Lower lobe of right lung (tissue), 2 donors: ENCODE measurements at regions not wholly inside any gene's neighbourhood (a gene's known extent, or its start where the extent isn't known, plus 50 kb on each side); places are given as distances from the start of the nearest gene placed in this dataset.

Experiments
- ATAC-seq, 2 donors: fragments of 200-7000 bp; cut with Tn5 transposase; one replicate each; pipeline ENCODE4 v1.9.1; 2020 to 2022; ENCODE audit warnings: mild to moderate bottlenecking in 2 of 2, moderate library complexity in 2 of 2
- DNase-seq: peaks from one replicate; pipeline ENCODE4 v3.0.0-alpha.2; 2020
- H3K27ac ChIP-seq: fragments of 200-600 bp; one replicate; pipeline ENCODE4 v1.8.0; 2022
- H3K27me3 ChIP-seq: fragments of 200-600 bp; one replicate; pipeline ENCODE4 v1.8.0; 2022; ENCODE audit warnings: low read depth
- H3K36me3 ChIP-seq: fragments of 200-600 bp; one replicate; pipeline ENCODE4 v1.8.0; 2022; ENCODE audit warnings: mild to moderate bottlenecking
- H3K4me1 ChIP-seq: fragments of 200-600 bp; one replicate; pipeline ENCODE4 v1.8.0; 2022
- H3K4me3 ChIP-seq: fragments of 200-600 bp; one replicate; pipeline ENCODE4 v1.8.0; 2022; ENCODE audit warnings: mild to moderate bottlenecking
- H3K9me3 ChIP-seq: fragments of 200-600 bp; one replicate; pipeline ENCODE4 v1.8.0; 2022
- intact Hi-C: fragments of 100-400 bp; cut with DNase I; formaldehyde crosslinking; loops from one replicate; pipeline ENCODE4 v1.11.0; 2022
- TF ChIP-seq, protein P1 (sequence below): fragments of 200-600 bp; IDR thresholded peaks from one replicate; pipeline ENCODE4 v1.8.0; 2022; ENCODE audit warnings: antibody characterized with exemption, mild to moderate bottlenecking
- donor health status: DM: no; HTN: yes; CAD: no; lungs with severe emphysema.

DNA sequence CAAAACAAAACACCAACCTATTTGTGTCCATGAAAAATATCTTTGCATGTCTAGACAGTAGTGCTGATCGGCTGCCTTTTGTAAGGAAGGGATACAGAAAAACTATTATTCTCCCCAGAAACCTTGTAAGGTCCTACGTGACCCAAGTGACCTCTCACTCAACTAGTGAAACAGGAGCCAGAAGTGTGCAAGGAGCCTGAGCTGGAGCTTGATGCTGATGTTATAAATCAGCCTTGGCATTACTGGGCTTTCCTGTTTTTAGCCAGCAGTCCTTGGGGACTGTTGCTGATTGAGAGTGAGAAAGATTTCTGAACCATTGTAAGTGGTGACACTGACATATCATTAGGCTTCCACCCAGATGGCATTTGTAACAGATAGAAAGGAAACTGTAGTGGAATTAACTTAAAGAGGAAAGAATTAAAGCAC is 100.8 kb upstream of the LIMCH1 start:
- H3K36me3 ChIP-seq = no peaks in the 10 kb centered on the region
- peaks cover 58% of the 10 kb centered on the region for H3K4me1 ChIP-seq
- TF ChIP-seq, protein P1, sequence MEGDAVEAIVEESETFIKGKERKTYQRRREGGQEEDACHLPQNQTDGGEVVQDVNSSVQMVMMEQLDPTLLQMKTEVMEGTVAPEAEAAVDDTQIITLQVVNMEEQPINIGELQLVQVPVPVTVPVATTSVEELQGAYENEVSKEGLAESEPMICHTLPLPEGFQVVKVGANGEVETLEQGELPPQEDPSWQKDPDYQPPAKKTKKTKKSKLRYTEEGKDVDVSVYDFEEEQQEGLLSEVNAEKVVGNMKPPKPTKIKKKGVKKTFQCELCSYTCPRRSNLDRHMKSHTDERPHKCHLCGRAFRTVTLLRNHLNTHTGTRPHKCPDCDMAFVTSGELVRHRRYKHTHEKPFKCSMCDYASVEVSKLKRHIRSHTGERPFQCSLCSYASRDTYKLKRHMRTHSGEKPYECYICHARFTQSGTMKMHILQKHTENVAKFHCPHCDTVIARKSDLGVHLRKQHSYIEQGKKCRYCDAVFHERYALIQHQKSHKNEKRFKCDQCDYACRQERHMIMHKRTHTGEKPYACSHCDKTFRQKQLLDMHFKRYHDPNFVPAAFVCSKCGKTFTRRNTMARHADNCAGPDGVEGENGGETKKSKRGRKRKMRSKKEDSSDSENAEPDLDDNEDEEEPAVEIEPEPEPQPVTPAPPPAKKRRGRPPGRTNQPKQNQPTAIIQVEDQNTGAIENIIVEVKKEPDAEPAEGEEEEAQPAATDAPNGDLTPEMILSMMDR = no peak
- H3K9me3 ChIP-seq = no peaks in the 10 kb centered on the region
- H3K4me3 ChIP-seq = no peak overlapping the region
- DNase-seq (no peak), ATAC-seq (no peak)
- peak overlapping the region; percentile 10 for H3K27ac ChIP-seq
- H3K27me3 ChIP-seq = no peaks in the 10 kb centered on the region
- intact Hi-C loops = no loop called here

DNA sequence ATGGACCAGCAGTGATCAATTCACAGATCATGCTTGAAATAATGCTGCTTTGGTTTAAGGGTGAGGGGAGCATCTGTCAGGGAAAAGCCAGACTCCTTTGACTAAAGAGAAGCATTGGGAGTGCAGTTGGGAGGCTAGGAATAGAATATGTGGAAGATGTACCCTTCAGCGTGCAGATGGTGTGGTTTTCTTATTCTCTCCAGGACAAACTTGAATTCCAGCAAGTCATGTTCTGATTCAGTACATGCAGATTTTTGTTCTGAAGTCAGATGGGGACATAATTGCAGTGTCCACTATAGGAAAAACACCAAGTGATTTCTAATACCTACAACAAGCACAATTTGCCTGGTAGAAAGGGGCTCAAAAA is 99.0 kb upstream of the LIMCH1 start:
- Histone ChIP-seq H3K36me3 (no peaks in the 10 kb centered on the region), H3K4me1 (peaks cover 58% of the 10 kb centered on the region), H3K27me3 (no peaks in the 10 kb centered on the region), H3K9me3 (no peaks in the 10 kb centered on the region), H3K4me3 (no peak overlapping the region), H3K27ac (no peak overlapping the region)
- DNase-seq (no peak), ATAC-seq (no peak)
- TF ChIP-seq, protein P1 = no peak
- intact Hi-C loops = no loop called here

DNA sequence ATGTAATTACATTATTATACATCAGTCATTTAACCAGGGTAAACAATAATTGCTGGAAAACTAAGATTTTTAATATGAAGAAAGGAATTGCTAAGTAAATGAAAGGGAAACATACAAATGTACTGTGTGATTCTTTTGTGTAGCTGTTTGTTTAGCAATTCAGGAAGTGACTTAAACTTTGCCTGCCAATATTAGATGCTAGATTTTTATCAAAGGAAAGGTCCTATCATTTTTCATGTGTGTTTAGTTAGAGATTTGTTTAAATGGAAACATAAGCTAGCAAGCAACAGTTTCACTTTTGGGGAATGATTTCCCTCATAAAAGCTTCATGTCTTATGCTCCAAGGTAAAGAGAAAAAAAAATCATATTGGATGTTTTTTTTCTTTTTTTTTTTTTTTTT is 95.1 kb upstream of the LIMCH1 start:
- Histone ChIP-seq H3K36me3 (no peaks in the 10 kb centered on the region), H3K4me1 (peaks cover 40% of the 10 kb centered on the region), H3K9me3 (no peaks in the 10 kb centered on the region), H3K4me3 (no peak overlapping the region), H3K27me3 (no peaks in the 10 kb centered on the region), H3K27ac (no peak overlapping the region)
- TF ChIP-seq, protein P1 = no peak
- DNase-seq (no peak), ATAC-seq (no peak)
- intact Hi-C loops = no loop called here

DNA sequence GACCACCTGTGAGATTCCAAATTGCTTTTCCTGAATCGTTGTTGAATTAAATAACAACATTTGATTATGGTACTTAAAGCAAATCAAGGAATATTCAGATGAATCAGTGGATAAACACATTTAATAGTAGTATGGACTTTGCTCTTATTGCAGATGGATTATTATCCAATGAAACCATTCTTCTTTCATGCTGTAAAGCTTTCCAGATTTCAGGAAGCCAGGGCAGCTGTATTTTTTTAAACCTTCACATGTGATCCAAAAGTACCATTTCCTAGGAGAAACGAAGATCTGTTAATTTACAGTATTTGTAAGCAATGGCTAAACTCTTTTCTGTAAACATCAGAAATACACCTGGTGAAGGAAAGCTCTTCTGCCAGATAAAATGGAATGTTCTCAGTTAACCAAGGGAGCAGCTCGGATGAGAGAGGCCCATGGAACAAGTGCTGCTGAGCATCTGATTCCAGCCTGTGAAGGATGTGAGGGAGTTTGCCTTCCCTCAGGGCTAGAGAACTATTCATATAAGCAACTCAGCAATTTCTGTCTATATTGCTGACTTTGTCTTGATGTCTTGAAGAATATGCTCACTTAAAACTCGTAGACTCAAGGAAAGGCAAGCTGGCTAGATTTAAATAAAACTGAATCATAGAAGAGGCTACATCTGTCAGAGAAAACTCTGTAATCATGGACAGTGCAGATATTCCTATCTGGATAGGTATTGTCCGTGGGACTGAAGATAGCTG is 94.4 kb upstream of the LIMCH1 start:
- Histone ChIP-seq H3K4me1 (peaks cover 33% of the 10 kb centered on the region), H3K36me3 (no peaks in the 10 kb centered on the region), H3K9me3 (no peaks in the 10 kb centered on the region), H3K27me3 (no peaks in the 10 kb centered on the region), H3K4me3 (no peak overlapping the region), H3K27ac (no peak overlapping the region)
- no peak for ATAC-seq
- intact Hi-C loops = no loop called here
- DNase-seq = no peak
- TF ChIP-seq, protein P1 = no peak

DNA sequence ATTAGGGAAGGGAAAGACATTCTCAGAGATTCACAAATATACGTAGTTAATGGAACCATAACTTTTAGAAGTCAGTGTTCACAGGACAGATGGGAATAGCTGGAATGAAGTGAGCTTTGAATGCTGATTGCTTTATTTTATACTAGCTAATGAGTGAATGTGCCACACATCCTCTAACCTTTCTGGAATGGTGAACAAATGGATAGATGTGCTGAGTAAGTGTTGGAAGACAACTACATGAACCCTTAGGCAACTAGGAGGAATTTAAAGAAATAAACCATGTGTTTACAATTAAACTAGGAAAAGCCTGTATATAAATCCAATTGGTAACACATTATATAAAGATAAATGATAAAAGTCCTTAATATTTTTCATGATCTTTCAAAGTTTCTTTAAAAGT is 91.6 kb upstream of the LIMCH1 start:
- ATAC-seq (no peak), DNase-seq (no peak)
- H3K9me3 ChIP-seq = no peaks in the 10 kb centered on the region
- H3K4me3 ChIP-seq = no peak overlapping the region
- no peaks in the 10 kb centered on the region for H3K36me3 ChIP-seq
- H3K27ac ChIP-seq = no peak overlapping the region
- intact Hi-C loops = no loop called here
- peaks cover 27% of the 10 kb centered on the region for H3K4me1 ChIP-seq
- H3K27me3 ChIP-seq = no peaks in the 10 kb centered on the region
- TF ChIP-seq, protein P1 = no peak
